ENCODE measurements at regions not wholly inside any gene's neighbourhood (a gene's known extent, or its start where the extent isn't known, plus 50 kb on each side); places are given as distances from the start of the nearest gene placed in this dataset.
A peak's percentile ranks its signal among the peaks of the same experiment; 100 is the strongest.

GRCh38 chr5:167030500-167031120 lies 1260.8 kb upstream of the WWC1 start:
- Mint-ChIP-seq H3K36me3 (no peaks in the 10 kb centered on the region), H3K9me3 (peaks cover 0 to 6% (median 2%) of the 10 kb centered on the region in 8 donors)
- CTCF ChIA-PET (ENCODE audit: partially characterized antibody), result no interaction called here

GRCh38 chr5:167036585-167036984 lies 1254.9 kb upstream of the WWC1 start:
- no peaks in the 10 kb centered on the region for H3K4me1 Mint-ChIP-seq
- H3K27me3 ChIP-seq (ENCODE audit: insufficient read depth, low read length), result no peaks in the 10 kb centered on the region
- no peak overlapping the region for H3K27ac ChIP-seq (ENCODE audit: low read depth, low read length)
- H3K36me3 ChIP-seq (ENCODE audit: insufficient read depth, low read length), result no peaks in the 10 kb centered on the region
- H3K27me3 Mint-ChIP-seq, result no peaks in the 10 kb centered on the region
- peaks cover 0 to 7% (median 3%) of the 10 kb centered on the region in 8 donors for H3K9me3 Mint-ChIP-seq
- no peaks in the 10 kb centered on the region for H3K9me3 ChIP-seq (ENCODE audit: control insufficient read depth in 1 of 2, low read length in 2 of 2)
- ChIA-PET CTCF (ENCODE audit: partially characterized antibody) (no interaction called here), POLR2A (ENCODE audit: partially characterized antibody) (no interaction called here)
- no peaks in the 10 kb centered on the region for H3K36me3 Mint-ChIP-seq
- intact Hi-C loops (cut with micrococcal nuclease), result no loop called here
- DNase-seq, result no peak
- no peaks in the 10 kb centered on the region for H3K4me1 ChIP-seq (ENCODE audit: insufficient read depth, low read length)
- H3K4me3 Mint-ChIP-seq, result no peak overlapping the region
- H3K27ac Mint-ChIP-seq, result no peak overlapping the region
- no peak overlapping the region for H3K4me3 ChIP-seq (ENCODE audit: low read length in 2 of 2)

More at GRCh38 chr5:167030500-167031120, 1260.8 kb upstream of the WWC1 start:
- Histone ChIP-seq H3K27me3 (ENCODE audit: insufficient read depth, low read length) (no peaks in the 10 kb centered on the region), H3K27ac (ENCODE audit: low read depth, low read length) (no peak overlapping the region), H3K9me3 (ENCODE audit: control insufficient read depth in 1 of 2, low read length in 2 of 2) (no peaks in the 10 kb centered on the region), H3K4me3 (ENCODE audit: low read length in 2 of 2) (no peak overlapping the region), H3K36me3 (ENCODE audit: insufficient read depth, low read length) (no peaks in the 10 kb centered on the region), H3K4me1 (ENCODE audit: insufficient read depth, low read length) (no peaks in the 10 kb centered on the region)
- POLR2A ChIA-PET (ENCODE audit: partially characterized antibody), result no interaction called here
- H3K4me3 Mint-ChIP-seq, result peak overlapping the region in 1 of 8 donors; percentile 22
- intact Hi-C loops (cut with micrococcal nuclease), result no loop called here
- H3K4me1 Mint-ChIP-seq, result no peaks in the 10 kb centered on the region
- no peaks in the 10 kb centered on the region for H3K27me3 Mint-ChIP-seq
- H3K27ac Mint-ChIP-seq, result no peak overlapping the region
- DNase-seq, result no peak

GRCh38 chr5:167049043-167049663 lies 1242.3 kb upstream of the WWC1 start:
- Histone ChIP-seq H3K36me3 (ENCODE audit: insufficient read depth, low read length) (no peaks in the 10 kb centered on the region), H3K27me3 (ENCODE audit: insufficient read depth, low read length) (no peaks in the 10 kb centered on the region), H3K4me1 (ENCODE audit: insufficient read depth, low read length) (no peaks in the 10 kb centered on the region), H3K27ac (ENCODE audit: low read depth, low read length) (no peak overlapping the region), H3K9me3 (ENCODE audit: control insufficient read depth in 1 of 2, low read length in 2 of 2) (no peaks in the 10 kb centered on the region), H3K4me3 (ENCODE audit: low read length in 2 of 2) (no peak overlapping the region)
- DNase-seq, result no peak
- no peaks in the 10 kb centered on the region for H3K36me3 Mint-ChIP-seq
- ChIA-PET POLR2A (ENCODE audit: partially characterized antibody) (no interaction called here), CTCF (ENCODE audit: partially characterized antibody) (interaction anchor here (1.0 kb wide), 1 partner anchor 15 kb away, joined by 5 read pairs; no protein-coding TSS in a partner anchor)
- intact Hi-C loops (cut with micrococcal nuclease), result no loop called here
- no peaks in the 10 kb centered on the region for H3K27me3 Mint-ChIP-seq
- H3K27ac Mint-ChIP-seq, result no peak overlapping the region
- no peak overlapping the region for H3K4me3 Mint-ChIP-seq
- H3K9me3 Mint-ChIP-seq, result peaks cover 0 to 3% (median 0%) of the 10 kb centered on the region in 8 donors
- no peaks in the 10 kb centered on the region for H3K4me1 Mint-ChIP-seq

- Mint-ChIP-seq H3K27me3 (no peaks in the 10 kb centered on the region), H3K27ac (no peak overlapping the region), H3K4me1 (no peaks in the 10 kb centered on the region), H3K36me3 (no peaks in the 10 kb centered on the region), H3K4me3 (no peak overlapping the region), H3K9me3 (peaks cover 0 to 3% (median 0%) of the 10 kb centered on the region in 8 donors)
- no peaks in the 10 kb centered on the region for H3K4me1 ChIP-seq (ENCODE audit: insufficient read depth, low read length)
- ChIA-PET CTCF (ENCODE audit: partially characterized antibody) (no interaction called here), POLR2A (ENCODE audit: partially characterized antibody) (no interaction called here)
- H3K27ac ChIP-seq (ENCODE audit: low read depth, low read length), result no peak overlapping the region
- intact Hi-C loops (cut with micrococcal nuclease), result no loop called here
- H3K36me3 ChIP-seq (ENCODE audit: insufficient read depth, low read length), result no peaks in the 10 kb centered on the region
- no peak for DNase-seq
- H3K9me3 ChIP-seq (ENCODE audit: control insufficient read depth in 1 of 2, low read length in 2 of 2), result no peaks in the 10 kb centered on the region
- no peaks in the 10 kb centered on the region for H3K27me3 ChIP-seq (ENCODE audit: insufficient read depth, low read length)
- no peak overlapping the region for H3K4me3 ChIP-seq (ENCODE audit: low read length in 2 of 2)
Measured at GRCh38 chr5:167049771-167050567, 1241.5 kb upstream of the WWC1 start.

GRCh38 chr5:167050568-167051401 lies 1240.7 kb upstream of the WWC1 start:
- Mint-ChIP-seq H3K27ac (no peak overlapping the region), H3K27me3 (no peaks in the 10 kb centered on the region), H3K4me3 (no peak overlapping the region), H3K9me3 (peaks cover 0 to 3% (median 1%) of the 10 kb centered on the region in 8 donors), H3K4me1 (no peaks in the 10 kb centered on the region), H3K36me3 (no peaks in the 10 kb centered on the region)
- POLR2A ChIA-PET (ENCODE audit: partially characterized antibody), result no interaction called here
- Histone ChIP-seq H3K9me3 (ENCODE audit: control insufficient read depth in 1 of 2, low read length in 2 of 2) (no peaks in the 10 kb centered on the region), H3K36me3 (ENCODE audit: insufficient read depth, low read length) (no peaks in the 10 kb centered on the region), H3K4me3 (ENCODE audit: low read length in 2 of 2) (no peak overlapping the region), H3K4me1 (ENCODE audit: insufficient read depth, low read length) (no peaks in the 10 kb centered on the region), H3K27ac (ENCODE audit: low read depth, low read length) (no peak overlapping the region), H3K27me3 (ENCODE audit: insufficient read depth, low read length) (no peaks in the 10 kb centered on the region)
- CTCF ChIA-PET (ENCODE audit: partially characterized antibody), result no interaction called here
- DNase-seq, result no peak
- intact Hi-C loops (cut with micrococcal nuclease), result no loop called here

GRCh38 chr5:167051402-167051768 lies 1240.1 kb upstream of the WWC1 start:
- ChIA-PET POLR2A (ENCODE audit: partially characterized antibody) (no interaction called here), CTCF (ENCODE audit: partially characterized antibody) (no interaction called here)
- intact Hi-C loops (cut with micrococcal nuclease), result no loop called here
- H3K4me1 Mint-ChIP-seq, result no peaks in the 10 kb centered on the region
- no peaks in the 10 kb centered on the region for H3K27me3 ChIP-seq (ENCODE audit: insufficient read depth, low read length)
- no peaks in the 10 kb centered on the region for H3K27me3 Mint-ChIP-seq
- no peaks in the 10 kb centered on the region for H3K4me1 ChIP-seq (ENCODE audit: insufficient read depth, low read length)
- no peak for DNase-seq
- peaks cover 0 to 4% (median 1%) of the 10 kb centered on the region in 8 donors for H3K9me3 Mint-ChIP-seq
- H3K4me3 Mint-ChIP-seq, result no peak overlapping the region
- no peaks in the 10 kb centered on the region for H3K36me3 Mint-ChIP-seq
- H3K36me3 ChIP-seq (ENCODE audit: insufficient read depth, low read length), result no peaks in the 10 kb centered on the region
- no peaks in the 10 kb centered on the region for H3K9me3 ChIP-seq (ENCODE audit: control insufficient read depth in 1 of 2, low read length in 2 of 2)
- H3K4me3 ChIP-seq (ENCODE audit: low read length in 2 of 2), result no peak overlapping the region
- no peak overlapping the region for H3K27ac ChIP-seq (ENCODE audit: low read depth, low read length)
- H3K27ac Mint-ChIP-seq, result no peak overlapping the region

- H3K27me3 Mint-ChIP-seq, result no peaks in the 10 kb centered on the region
- H3K9me3 ChIP-seq (ENCODE audit: control insufficient read depth in 1 of 2, low read length in 2 of 2), result no peaks in the 10 kb centered on the region
- no peaks in the 10 kb centered on the region for H3K4me1 Mint-ChIP-seq
- ChIA-PET CTCF (ENCODE audit: partially characterized antibody) (no interaction called here), POLR2A (ENCODE audit: partially characterized antibody) (no interaction called here)
- no peaks in the 10 kb centered on the region for H3K36me3 ChIP-seq (ENCODE audit: insufficient read depth, low read length)
- H3K27ac Mint-ChIP-seq, result no peak overlapping the region
- peaks cover 0 to 7% (median 3%) of the 10 kb centered on the region in 8 donors for H3K9me3 Mint-ChIP-seq
- H3K27me3 ChIP-seq (ENCODE audit: insufficient read depth, low read length), result no peaks in the 10 kb centered on the region
- no peak for DNase-seq
- no peak overlapping the region for H3K4me3 ChIP-seq (ENCODE audit: low read length in 2 of 2)
- H3K4me3 Mint-ChIP-seq, result no peak overlapping the region
- H3K4me1 ChIP-seq (ENCODE audit: insufficient read depth, low read length), result no peaks in the 10 kb centered on the region
- H3K36me3 Mint-ChIP-seq, result no peaks in the 10 kb centered on the region
- H3K27ac ChIP-seq (ENCODE audit: low read depth, low read length), result no peak overlapping the region
- intact Hi-C loops (cut with micrococcal nuclease), result no loop called here
Measured at GRCh38 chr5:167052791-167053190, 1238.7 kb upstream of the WWC1 start.

Data from CD4-positive, alpha-beta memory T cell (primary cell).